Fibroblast of lung (primary cell): ENCODE measurements at regions not wholly inside any gene's neighbourhood (a gene's known extent, or its start where the extent isn't known, plus 50 kb on each side); places are given as distances from the start of the nearest gene placed in this dataset.

Source experiments
- DNase-seq, 2 donors: peaks; one replicate each; pipeline versions ENCODE4 v3.0.0 to v3.0.0-alpha.2; 2010; ENCODE audit warnings: low read depth in 2 of 2
- H2AFZ ChIP-seq: 2 replicates; pipeline ENCODE4 v1.5.1; 2012; ENCODE audit warnings: low read length, control low read depth, inconsistent platforms
- H3K27ac ChIP-seq: 2 replicates; pipeline ENCODE4 v1.5.1; 2011; ENCODE audit warnings: low read length, control low read depth; ENCODE audit not compliant: insufficient read depth
- H3K27me3 ChIP-seq: 2 replicates; pipeline ENCODE4 v1.5.1; 2011; ENCODE audit warnings: mild to moderate bottlenecking, low read length; ENCODE audit not compliant: control insufficient read depth, insufficient read depth
- H3K36me3 ChIP-seq: 2 replicates; pipeline ENCODE4 v1.5.1; 2011; ENCODE audit warnings: low read length; ENCODE audit not compliant: control insufficient read depth, insufficient read depth
- H3K4me1 ChIP-seq: 2 replicates; pipeline ENCODE4 v1.5.1; 2011; ENCODE audit warnings: low read length; ENCODE audit not compliant: control insufficient read depth, insufficient read depth; ENCODE audit errors: extremely low read depth
- H3K4me2 ChIP-seq: 2 replicates; pipeline ENCODE4 v1.5.1; 2011; ENCODE audit warnings: low read length, control low read depth; ENCODE audit not compliant: insufficient read depth; ENCODE audit errors: extremely low read depth
- H3K4me3 ChIP-seq, 4 experiments: fragments of 200-600 bp in 1 of 4; sonication (generic) in 1 of 4; replicated peaks in 1 of 4; 2 replicates each; pipeline ENCODE4 v1.5.1; 2011 to 2016; ENCODE audit warnings: low read length in 4 of 4, low read depth in 3 of 4, mild to moderate bottlenecking in 3 of 4, control low read depth in 2 of 4, inconsistent platforms in 1 of 4, mixed read lengths in 1 of 4; ENCODE audit not compliant: insufficient read depth in 1 of 4; ENCODE audit errors: control extremely low read depth in 1 of 4
- H3K79me2 ChIP-seq: 2 replicates; pipeline ENCODE4 v1.5.1; 2012; ENCODE audit warnings: mild to moderate bottlenecking, low read length, inconsistent platforms; ENCODE audit not compliant: control insufficient read depth, insufficient read depth
- H3K9ac ChIP-seq: 2 replicates; pipeline ENCODE4 v1.5.1; 2011; ENCODE audit warnings: mild to moderate bottlenecking, low read length, control low read depth; ENCODE audit not compliant: insufficient read depth
- H3K9me3 ChIP-seq: 2 replicates; pipeline ENCODE4 v1.5.1; 2012; ENCODE audit warnings: low read depth, low read length; ENCODE audit not compliant: control insufficient read depth, insufficient read depth
- H4K20me1 ChIP-seq: 2 replicates; pipeline ENCODE4 v1.5.1; 2011; ENCODE audit warnings: low read length; ENCODE audit not compliant: control insufficient read depth, insufficient read depth; ENCODE audit errors: extremely low read depth
- EZH2 ChIP-seq: IDR thresholded peaks from 2 replicates; pipeline ENCODE4 v1.5.1; 2012; ENCODE audit warnings: low read length, control low read depth, mild to moderate bottlenecking; ENCODE audit errors: missing control alignments
- TF ChIP-seq, protein P1 (sequence below), 2 donors: IDR thresholded peaks in 1 of 2; conservative IDR thresholded peaks in 1 of 2; 1 replicate in 1 of 2; 2 replicates in 1 of 2; pipeline ENCODE4 v1.5.1; 2011 to 2012; ENCODE audit warnings: low read length in 2 of 2, control low read depth in 1 of 2, inconsistent platforms in 1 of 2, low read depth in 1 of 2, mild to moderate bottlenecking in 1 of 2

DNA sequence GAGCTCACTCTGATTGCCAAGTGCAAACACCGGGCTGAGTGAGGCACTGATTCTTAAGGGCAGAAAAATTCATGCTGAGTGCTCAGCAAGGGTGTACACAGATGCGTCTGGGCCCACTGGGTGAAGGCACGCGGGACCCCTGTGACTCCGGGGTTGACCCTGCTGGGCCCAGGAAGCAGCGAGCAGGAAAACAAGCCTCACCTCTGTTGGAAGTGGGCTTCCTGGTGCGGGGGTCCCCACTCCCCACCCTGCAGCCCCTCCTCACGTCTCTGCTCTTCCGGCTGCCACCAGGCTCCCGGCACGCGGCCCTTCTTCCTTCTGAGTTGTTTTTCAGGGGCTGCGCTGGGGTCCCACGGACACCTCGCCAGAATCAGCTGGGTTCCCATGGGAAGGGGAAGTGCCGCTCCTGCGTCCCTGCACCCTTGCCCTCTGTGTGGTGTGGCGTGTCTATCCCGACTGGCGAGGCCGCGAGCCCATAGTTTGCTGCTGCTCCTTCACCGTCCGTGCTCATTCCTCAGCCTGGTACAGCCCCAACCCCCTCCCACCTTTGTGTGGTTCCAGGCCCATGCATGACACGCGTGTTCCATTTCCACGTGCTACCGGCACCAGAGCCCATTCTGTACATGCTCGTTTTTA lies 80.6 kb upstream of the BHLHE23 start:
- H3K4me1 ChIP-seq: no peaks in the 10 kb centered on the region

GRCh38 chr20:63086421-63087235 lies 79.9 kb upstream of the BHLHE23 start:
- Histone ChIP-seq H3K4me1 (no peaks in the 10 kb centered on the region), H3K4me2 (no peak overlapping the region), H4K20me1 (no peaks in the 10 kb centered on the region), H3K4me3 (no peak overlapping the region), H3K27me3 (no peaks in the 10 kb centered on the region), H3K9ac (no peak overlapping the region), H2AFZ (no peak overlapping the region), H3K9me3 (no peaks in the 10 kb centered on the region), H3K36me3 (no peaks in the 10 kb centered on the region), H3K27ac (no peak overlapping the region), H3K79me2 (no peaks in the 10 kb centered on the region)
- DNase-seq: no peak
- no peak for TF ChIP-seq EZH2
- TF ChIP-seq, protein P1, sequence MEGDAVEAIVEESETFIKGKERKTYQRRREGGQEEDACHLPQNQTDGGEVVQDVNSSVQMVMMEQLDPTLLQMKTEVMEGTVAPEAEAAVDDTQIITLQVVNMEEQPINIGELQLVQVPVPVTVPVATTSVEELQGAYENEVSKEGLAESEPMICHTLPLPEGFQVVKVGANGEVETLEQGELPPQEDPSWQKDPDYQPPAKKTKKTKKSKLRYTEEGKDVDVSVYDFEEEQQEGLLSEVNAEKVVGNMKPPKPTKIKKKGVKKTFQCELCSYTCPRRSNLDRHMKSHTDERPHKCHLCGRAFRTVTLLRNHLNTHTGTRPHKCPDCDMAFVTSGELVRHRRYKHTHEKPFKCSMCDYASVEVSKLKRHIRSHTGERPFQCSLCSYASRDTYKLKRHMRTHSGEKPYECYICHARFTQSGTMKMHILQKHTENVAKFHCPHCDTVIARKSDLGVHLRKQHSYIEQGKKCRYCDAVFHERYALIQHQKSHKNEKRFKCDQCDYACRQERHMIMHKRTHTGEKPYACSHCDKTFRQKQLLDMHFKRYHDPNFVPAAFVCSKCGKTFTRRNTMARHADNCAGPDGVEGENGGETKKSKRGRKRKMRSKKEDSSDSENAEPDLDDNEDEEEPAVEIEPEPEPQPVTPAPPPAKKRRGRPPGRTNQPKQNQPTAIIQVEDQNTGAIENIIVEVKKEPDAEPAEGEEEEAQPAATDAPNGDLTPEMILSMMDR (conservative IDR thresholded peaks at IDR 0.05 in 1 of 2, IDR thresholded peaks at IDR 0.05 in 1 of 2; ENCODE audit: low read depth in 1 of 2, low read length in 2 of 2): no peak

More for the DNA sequence above, 80.6 kb upstream of the BHLHE23 start:
- H3K9me3 ChIP-seq: no peaks in the 10 kb centered on the region
- DNase-seq: no peak
- H3K27me3 ChIP-seq: no peaks in the 10 kb centered on the region
- no peak overlapping the region for H2AFZ ChIP-seq
- H4K20me1 ChIP-seq: no peaks in the 10 kb centered on the region
- H3K36me3 ChIP-seq: no peaks in the 10 kb centered on the region
- no peak overlapping the region for H3K4me3 ChIP-seq
- no peaks in the 10 kb centered on the region for H3K79me2 ChIP-seq
- no peak overlapping the region for H3K4me2 ChIP-seq
- TF ChIP-seq, protein P1 (conservative IDR thresholded peaks at IDR 0.05 in 1 of 2, IDR thresholded peaks at IDR 0.05 in 1 of 2; ENCODE audit: low read depth in 1 of 2, low read length in 2 of 2): no peak
- no peak for TF ChIP-seq EZH2
- no peak overlapping the region for H3K9ac ChIP-seq
- no peak overlapping the region for H3K27ac ChIP-seq

DNA sequence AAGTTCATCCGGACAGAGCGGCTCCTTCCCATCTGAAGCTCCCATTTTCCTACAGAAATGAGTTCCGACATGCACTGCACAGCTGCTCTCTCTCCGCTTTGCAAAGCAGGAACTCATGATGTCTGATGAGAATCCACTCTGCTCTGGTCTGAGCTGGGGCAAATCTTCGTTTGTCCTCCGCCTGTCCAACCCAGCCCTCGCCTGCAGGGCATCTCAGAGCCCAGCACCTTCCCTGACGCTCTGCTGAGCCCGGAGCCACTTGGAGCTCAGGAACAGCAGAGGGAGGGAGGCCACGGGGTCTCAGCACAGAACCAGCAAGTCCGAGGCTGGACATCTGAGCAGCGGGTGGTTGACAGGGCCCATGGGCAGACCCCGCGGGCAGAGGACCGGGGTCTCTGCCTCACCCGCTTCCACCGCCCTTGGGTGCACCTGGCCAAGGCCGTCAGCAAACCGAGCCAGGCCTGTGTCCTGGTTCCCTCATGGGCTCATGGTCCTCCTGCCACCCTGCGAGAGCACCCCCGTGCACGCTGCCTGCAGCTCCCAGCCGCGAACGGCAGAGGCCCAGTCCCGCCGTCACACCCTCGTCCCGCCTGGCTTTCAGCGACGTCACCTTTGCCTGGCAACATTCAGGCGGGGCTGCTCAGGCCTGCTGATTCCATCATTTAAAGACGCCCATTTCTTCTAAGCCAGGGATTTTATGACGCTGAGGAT lies 78.5 kb upstream of the BHLHE23 start:
- Histone ChIP-seq H4K20me1 (no peaks in the 10 kb centered on the region), H3K4me3 (no peak overlapping the region), H3K9me3 (no peaks in the 10 kb centered on the region), H3K79me2 (no peaks in the 10 kb centered on the region), H3K9ac (no peak overlapping the region), H3K36me3 (no peaks in the 10 kb centered on the region), H3K4me2 (no peak overlapping the region), H3K27me3 (no peaks in the 10 kb centered on the region), H3K27ac (no peak overlapping the region), H3K4me1 (no peaks in the 10 kb centered on the region), H2AFZ (no peak overlapping the region)
- DNase-seq: no peak
- no peak for TF ChIP-seq EZH2
- TF ChIP-seq, protein P1 (conservative IDR thresholded peaks at IDR 0.05 in 1 of 2, IDR thresholded peaks at IDR 0.05 in 1 of 2; ENCODE audit: low read depth in 1 of 2, low read length in 2 of 2): no peak
